ENCODE measurements at regions not wholly inside any gene's neighbourhood (a gene's known extent, or its start where the extent isn't known, plus 50 kb on each side); places are given as distances from the start of the nearest gene placed in this dataset.

GRCh38 chr14:61894452-61895077 is 132.3 kb downstream of the SNAPC1 start:
- peak; percentile 11 to 62 for DNase-seq

GRCh38 chr14:61897300-61897699 is 135.1 kb downstream of the SNAPC1 start:
- DNase-seq: no peak

- no peak for DNase-seq
Measured at GRCh38 chr14:61898568-61898967, 136.3 kb downstream of the SNAPC1 start.

GRCh38 chr14:61899497-61899896 is 137.3 kb downstream of the SNAPC1 start:
- DNase-seq: no peak

GRCh38 chr14:61904946-61905345 is 142.7 kb downstream of the SNAPC1 start:
- no peak for DNase-seq

GRCh38 chr14:61911574-61911973 is 149.4 kb downstream of the SNAPC1 start:
- DNase-seq: no peak

- no peak for DNase-seq
Measured at GRCh38 chr14:61918998-61919397, 156.8 kb downstream of the SNAPC1 start.

- no peak for DNase-seq
Measured at GRCh38 chr14:61923348-61923747, 161.1 kb downstream of the SNAPC1 start.

GRCh38 chr14:61925043-61925442 is 162.8 kb downstream of the SNAPC1 start:
- peak in 1 of 2 donors; percentile 29 for DNase-seq

- DNase-seq: no peak
Measured at GRCh38 chr14:61925732-61926435, 163.7 kb downstream of the SNAPC1 start.

GRCh38 chr14:61927060-61927459 is 164.8 kb downstream of the SNAPC1 start:
- no peak for DNase-seq

- no peak for DNase-seq
Measured at GRCh38 chr14:61927520-61927919, 165.3 kb downstream of the SNAPC1 start.

- DNase-seq: no peak
Measured at GRCh38 chr14:61928300-61928699, 166.1 kb downstream of the SNAPC1 start.

GRCh38 chr14:61928701-61929100 is 166.5 kb downstream of the SNAPC1 start:
- DNase-seq: no peak

GRCh38 chr14:61929651-61930050 is 167.4 kb downstream of the SNAPC1 start:
- no peak for DNase-seq

GRCh38 chr14:61930101-61930857 is 168.1 kb downstream of the SNAPC1 start:
- DNase-seq: peak in 1 of 2 donors; percentile 21

- DNase-seq: no peak
Measured at GRCh38 chr14:61932974-61933373, 170.8 kb downstream of the SNAPC1 start.

GRCh38 chr14:61934385-61934784 is 172.2 kb downstream of the SNAPC1 start:
- DNase-seq: no peak

GRCh38 chr14:61939776-61940175 is 177.6 kb downstream of the SNAPC1 start:
- DNase-seq: no peak

GRCh38 chr14:61940666-61941420 is 178.6 kb downstream of the SNAPC1 start:
- DNase-seq: no peak

GRCh38 chr14:61941421-61942150 is 179.4 kb downstream of the SNAPC1 start:
- DNase-seq: no peak

GRCh38 chr14:61948376-61948775 is 186.2 kb downstream of the SNAPC1 start:
- no peak for DNase-seq
